22Rv1 (cell line): ENCODE measurements at regions not wholly inside any gene's neighbourhood (a gene's known extent, or its start where the extent isn't known, plus 50 kb on each side); places are given as distances from the start of the nearest gene placed in this dataset.

ENCODE experiments used
- H3K27ac ChIP-seq: fragments of 450-650 bp; 2 replicates; pipeline ENCODE4 v1.5.1; 2017
- CTCF ChIP-seq: fragments of 450-650 bp; IDR thresholded peaks from 2 replicates; pipeline ENCODE4 v1.5.1; 2017; ENCODE audit warnings: mild to moderate bottlenecking
- ZFX ChIP-seq: fragments of 450-650 bp; IDR thresholded peaks from 2 replicates; pipeline ENCODE4 v1.6.1; 2017; ENCODE audit warnings: antibody characterized with exemption, borderline replicate concordance

DNA sequence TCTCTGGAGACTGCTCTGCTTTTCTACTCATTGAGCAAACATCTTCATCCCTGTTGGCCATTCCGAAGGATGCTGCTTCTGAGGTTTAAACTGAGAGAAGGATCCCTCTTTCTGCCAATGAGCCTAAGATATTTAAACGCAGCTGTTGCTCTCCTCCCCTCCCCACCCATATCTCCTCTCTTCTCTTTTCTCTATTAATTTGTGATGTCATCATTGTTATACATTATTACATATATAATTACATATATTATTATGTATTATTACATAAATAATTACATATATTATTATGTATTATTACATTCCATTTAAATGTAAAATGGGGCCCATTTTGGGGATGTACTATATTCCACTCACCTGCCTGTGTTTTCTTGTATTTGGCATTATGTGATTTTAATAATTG is 82.7 kb upstream of the JUN start:
- H3K27ac ChIP-seq: no peak overlapping the region
- TF ChIP-seq ZFX: no peak
- TF ChIP-seq CTCF: no peak

GRCh38 chr1:58869638-58870297 is 85.9 kb upstream of the JUN start:
- H3K27ac ChIP-seq: no peak overlapping the region
- TF ChIP-seq ZFX (no peak), CTCF (no peak)

- H3K27ac ChIP-seq: no peak overlapping the region
- TF ChIP-seq ZFX (no peak), CTCF (no peak)
These were observed 86.4 kb upstream of the JUN start for GRCh38 chr1:58870298-58870676.

DNA sequence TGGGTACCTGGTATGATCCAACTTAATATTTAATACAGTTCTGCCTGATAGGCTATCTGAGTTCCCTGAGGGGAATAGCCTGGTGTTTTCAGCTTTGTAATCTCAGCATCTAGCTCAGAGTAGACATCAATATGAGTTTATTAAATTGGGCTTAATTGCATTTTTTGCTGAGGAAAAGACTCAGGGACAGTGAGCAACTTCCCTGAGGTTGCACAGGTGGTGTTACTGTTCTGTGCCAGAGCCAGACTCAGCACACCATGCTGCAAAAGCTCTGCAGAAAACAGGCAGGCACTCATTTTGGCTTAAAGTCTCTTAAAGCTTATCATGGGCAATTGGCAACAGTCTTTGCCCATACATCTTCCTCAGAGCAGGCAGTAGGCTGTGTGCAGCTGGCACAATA is 90.5 kb upstream of the JUN start:
- TF ChIP-seq ZFX (no peak), CTCF (no peak)
- no peak overlapping the region for H3K27ac ChIP-seq

DNA sequence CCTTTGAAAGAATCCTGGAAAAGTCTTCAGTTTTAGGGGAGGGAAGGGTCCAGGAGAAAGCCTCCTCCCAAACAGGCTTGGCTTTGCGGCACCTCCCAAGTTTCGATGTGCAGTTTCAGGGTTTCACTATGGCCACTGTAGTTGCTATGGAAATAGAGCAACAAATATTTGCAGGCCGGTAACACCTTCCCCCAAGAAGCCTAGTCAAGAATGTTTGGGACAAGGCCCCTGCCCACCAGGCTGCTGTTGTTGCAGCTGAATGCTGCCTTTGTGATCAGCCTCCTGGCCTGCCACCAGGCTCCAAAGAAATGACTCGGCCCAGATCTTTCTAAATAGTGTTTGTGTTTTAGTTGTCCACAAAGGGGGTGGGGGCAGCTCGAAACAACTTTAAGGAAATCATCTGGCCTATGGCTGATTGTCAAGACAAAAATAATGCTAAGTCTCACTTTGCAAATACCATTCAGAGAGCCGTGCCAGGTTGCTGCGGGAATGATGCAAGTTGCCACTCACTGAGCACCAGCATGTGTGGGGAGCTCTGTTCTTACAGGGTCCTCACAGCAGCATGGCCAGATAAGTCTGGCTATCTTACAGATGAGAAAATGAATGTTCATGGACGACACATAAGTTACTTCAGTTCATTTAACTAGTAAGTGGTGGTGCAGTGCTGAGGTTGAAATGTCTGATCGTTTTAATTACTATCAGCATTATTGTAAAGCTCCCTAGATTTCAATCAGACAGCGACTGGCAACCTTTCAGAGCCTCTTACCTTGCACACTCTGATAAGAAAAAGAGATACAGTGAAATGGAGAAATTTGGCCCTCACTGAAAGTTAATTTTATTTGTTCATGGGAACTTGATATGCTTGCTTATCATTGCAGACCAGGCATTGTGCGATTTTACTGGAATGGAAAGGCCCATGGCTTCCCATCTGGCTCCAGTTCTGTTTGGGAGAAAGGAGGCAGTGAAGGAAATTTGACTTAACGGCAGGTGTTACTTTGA is 91.2 kb upstream of the JUN start:
- no peak for TF ChIP-seq CTCF
- no peak overlapping the region for H3K27ac ChIP-seq

- H3K27ac ChIP-seq: no peak overlapping the region
- no peak for TF ChIP-seq ZFX
- TF ChIP-seq CTCF: no peak
These were observed 95.6 kb upstream of the JUN start for GRCh38 chr1:58879464-58879863.

DNA sequence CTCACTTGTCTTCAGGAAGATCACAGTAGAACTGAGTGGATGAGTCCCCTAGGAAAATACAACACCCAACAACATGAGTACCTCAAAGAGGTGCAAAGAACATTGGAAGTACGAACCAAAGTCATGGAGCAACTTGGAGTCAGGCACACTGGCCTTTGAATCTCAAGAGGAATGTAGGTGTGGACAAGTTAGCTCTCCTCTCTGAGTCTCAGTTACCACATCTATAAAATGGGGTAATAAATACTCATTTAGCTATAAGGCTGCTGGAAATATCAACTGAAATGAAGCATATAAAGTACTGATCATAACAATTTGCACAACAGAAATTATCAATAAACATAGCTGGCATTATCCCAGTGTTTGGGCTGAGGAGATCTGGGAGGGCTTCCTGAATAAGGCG is 96.7 kb upstream of the JUN start:
- no peak overlapping the region for H3K27ac ChIP-seq
- TF ChIP-seq ZFX (no peak), CTCF (no peak)
